Mucosa of rectum (tissue), 2 donors: ENCODE measurements at regions not wholly inside any gene's neighbourhood (a gene's known extent, or its start where the extent isn't known, plus 50 kb on each side); places are given as distances from the start of the nearest gene placed in this dataset.

ENCODE experiments used
- H3K27ac ChIP-seq, 2 donors: one replicate each; pipeline ENCODE4 v1.7.0; 2013; ENCODE audit warnings: inconsistent platforms in 2 of 2, low read depth in 2 of 2, low read length in 2 of 2
- H3K27me3 ChIP-seq, 2 donors: one replicate each; pipeline ENCODE4 v1.7.0; 2013; ENCODE audit warnings: low read length in 2 of 2; ENCODE audit not compliant: control insufficient read depth in 2 of 2, insufficient read depth in 2 of 2
- H3K36me3 ChIP-seq, 2 donors: one replicate each; pipeline ENCODE4 v1.7.0; 2013; ENCODE audit warnings: low read length in 2 of 2; ENCODE audit not compliant: control insufficient read depth in 2 of 2, insufficient read depth in 2 of 2
- H3K4me1 ChIP-seq, 2 donors: one replicate each; pipeline ENCODE4 v1.7.0; 2013; ENCODE audit warnings: low read length in 2 of 2, mild to moderate bottlenecking in 1 of 2; ENCODE audit not compliant: control insufficient read depth in 2 of 2, insufficient read depth in 2 of 2
- H3K4me3 ChIP-seq, 2 donors: one replicate each; pipeline ENCODE4 v1.7.0; 2013; ENCODE audit warnings: low read length in 2 of 2
- H3K9ac ChIP-seq, 2 donors: one replicate each; pipeline ENCODE4 v1.7.0; 2013; ENCODE audit warnings: low read length in 2 of 2, low read depth in 1 of 2, mild to moderate bottlenecking in 1 of 2
- H3K9me3 ChIP-seq, 2 donors: one replicate each; pipeline ENCODE4 v1.7.0; 2013; ENCODE audit warnings: low read length in 2 of 2; ENCODE audit not compliant: control insufficient read depth in 2 of 2
- donor health status: healthy.
- donor health status: Normal muscosa, but diverticular disease.

DNA sequence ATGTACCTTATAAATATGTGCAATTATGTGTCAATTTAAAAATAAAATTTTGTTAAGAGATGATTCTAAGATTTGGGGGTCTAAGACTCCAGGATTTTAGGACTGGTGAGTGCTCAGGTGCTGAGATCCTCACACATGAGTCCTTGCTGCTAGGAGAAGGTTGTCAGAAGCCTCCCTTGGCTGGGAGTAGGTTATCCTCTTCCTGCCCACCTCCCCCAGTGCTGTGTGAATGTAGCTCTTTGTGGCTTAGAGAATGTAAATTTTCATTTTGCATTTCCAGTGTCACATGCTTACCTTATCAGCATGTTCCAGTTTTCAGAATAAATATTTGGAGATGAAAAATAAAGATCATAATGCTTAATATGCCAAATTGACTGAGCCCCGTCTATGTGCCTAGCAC is 114.2 kb upstream of the MDM1 start:
- Histone ChIP-seq H3K36me3 (no peaks in the 10 kb centered on the region), H3K9ac (no peak overlapping the region), H3K27me3 (no peaks in the 10 kb centered on the region), H3K9me3 (peaks cover 0 to 3% of the 10 kb centered on the region in 2 donors), H3K27ac (no peak overlapping the region), H3K4me3 (no peak overlapping the region), H3K4me1 (peaks cover 3 to 6% of the 10 kb centered on the region in 2 donors)

DNA sequence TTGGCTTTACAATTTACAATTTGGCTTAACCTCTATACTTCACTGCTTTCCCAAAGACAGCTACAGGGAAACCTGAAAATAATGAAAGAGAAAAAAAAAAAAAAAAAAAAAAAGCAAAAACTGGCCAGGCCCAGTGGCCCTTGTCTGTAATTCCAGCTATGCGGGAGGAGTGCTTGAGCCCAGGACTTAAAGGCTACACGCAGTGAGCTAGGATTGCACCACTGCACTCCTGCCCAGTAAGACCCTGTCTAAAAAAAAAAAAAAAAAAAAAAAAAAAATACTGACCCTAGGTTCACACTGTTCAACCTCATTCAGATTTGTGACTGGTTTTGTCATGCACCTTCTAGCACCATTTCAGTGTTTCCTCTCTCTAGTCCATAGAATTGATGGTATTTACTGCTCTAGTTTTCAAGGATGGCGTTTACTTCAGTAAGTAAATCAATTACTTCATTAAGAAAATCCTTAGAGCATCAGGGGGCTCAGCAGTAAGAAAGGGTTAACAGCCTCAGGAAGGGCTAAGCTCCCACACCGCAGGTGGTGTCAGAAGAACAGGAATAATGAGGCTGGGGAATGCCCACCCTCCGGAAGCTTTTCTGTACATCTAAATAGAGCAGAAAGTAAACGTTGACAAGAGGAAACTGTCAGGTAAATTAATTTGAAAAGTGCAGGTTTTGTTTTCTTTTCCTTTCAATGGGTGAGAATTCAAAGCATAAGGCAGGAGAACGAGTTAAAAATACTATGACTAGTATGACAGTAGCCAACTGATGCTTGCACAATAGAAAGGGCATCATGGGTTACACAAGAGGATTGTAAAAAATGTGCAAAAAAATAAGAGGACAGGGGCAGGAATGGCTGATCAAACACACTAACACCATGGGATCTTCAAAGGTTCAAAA is 115.0 kb upstream of the MDM1 start:
- H3K27ac ChIP-seq, result no peak overlapping the region
- H3K27me3 ChIP-seq, result no peaks in the 10 kb centered on the region
- no peaks in the 10 kb centered on the region for H3K36me3 ChIP-seq
- no peak overlapping the region for H3K9ac ChIP-seq
- peaks cover 0 to 3% of the 10 kb centered on the region in 2 donors for H3K9me3 ChIP-seq
- H3K4me3 ChIP-seq, result no peak overlapping the region
- peaks cover 3 to 6% of the 10 kb centered on the region in 2 donors for H3K4me1 ChIP-seq

DNA sequence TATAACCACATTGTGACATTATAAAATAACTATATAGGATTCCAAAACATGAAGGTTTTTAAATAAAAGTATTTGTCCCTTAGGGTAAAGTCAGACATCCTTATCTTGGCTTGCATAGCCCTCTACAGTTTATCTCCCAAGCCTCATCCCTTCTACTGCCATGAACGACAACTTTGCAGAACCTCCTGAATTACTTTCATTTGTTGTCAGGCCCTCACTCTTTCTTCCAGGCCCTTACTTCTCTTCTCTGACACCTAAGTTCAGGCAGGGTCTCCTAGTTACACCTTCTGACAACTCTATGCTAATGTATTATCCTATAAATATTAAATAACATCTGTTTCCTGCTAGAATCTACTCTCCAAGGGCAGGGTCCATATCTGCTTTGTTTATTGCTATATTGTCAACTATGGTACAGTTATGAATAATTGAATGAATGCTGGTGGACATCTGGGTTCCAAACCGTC is 115.7 kb upstream of the MDM1 start:
- Histone ChIP-seq H3K36me3 (no peaks in the 10 kb centered on the region), H3K4me1 (peaks cover 3% of the 10 kb centered on the region in 2 donors), H3K9ac (no peak overlapping the region), H3K27ac (no peak overlapping the region), H3K4me3 (no peak overlapping the region), H3K27me3 (no peaks in the 10 kb centered on the region), H3K9me3 (peaks cover 0 to 3% of the 10 kb centered on the region in 2 donors)

DNA sequence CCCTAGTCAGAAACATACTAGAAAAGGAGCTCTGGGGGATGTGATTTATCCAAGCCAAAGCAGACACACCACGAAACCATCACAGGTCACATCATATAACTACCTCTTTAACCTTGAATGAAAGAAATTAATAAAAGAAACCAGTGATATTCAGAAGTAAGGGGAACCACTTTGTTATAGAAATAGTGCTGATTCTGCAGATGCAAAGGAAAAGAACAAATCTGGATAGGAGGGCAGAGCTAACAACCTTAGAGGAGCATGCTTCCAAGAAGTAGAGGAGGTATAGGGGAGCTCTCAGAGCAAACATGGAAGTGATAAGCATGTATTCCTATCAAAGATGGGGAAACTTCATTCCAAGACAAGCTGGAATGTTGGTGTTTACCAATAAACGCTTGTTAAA is 117.0 kb upstream of the MDM1 start:
- H3K27me3 ChIP-seq, result no peaks in the 10 kb centered on the region
- no peak overlapping the region for H3K9ac ChIP-seq
- H3K27ac ChIP-seq, result no peak overlapping the region
- H3K4me1 ChIP-seq, result peaks cover 0 to 3% of the 10 kb centered on the region in 2 donors
- no peaks in the 10 kb centered on the region for H3K36me3 ChIP-seq
- no peak overlapping the region for H3K4me3 ChIP-seq
- peaks cover 0 to 3% of the 10 kb centered on the region in 2 donors for H3K9me3 ChIP-seq

DNA sequence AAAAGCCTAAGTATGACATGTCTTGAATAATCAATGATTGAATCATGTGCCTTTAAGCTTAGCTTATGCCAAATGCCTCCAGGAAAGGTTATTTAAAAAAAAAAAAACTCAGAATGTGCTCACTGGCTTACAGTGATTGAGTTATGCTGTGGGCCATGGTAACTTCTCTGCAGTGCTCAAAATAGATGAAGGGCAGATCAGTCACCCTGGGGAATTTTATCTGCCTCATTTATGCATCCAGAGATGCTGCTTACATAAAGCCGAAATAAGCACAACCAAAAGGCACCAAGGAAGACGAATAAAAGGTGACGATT is 118.7 kb upstream of the MDM1 start:
- Histone ChIP-seq H3K4me3 (peak overlapping the region in 1 of 2 donors; percentile 49), H3K27me3 (no peaks in the 10 kb centered on the region), H3K36me3 (no peaks in the 10 kb centered on the region), H3K9me3 (no peaks in the 10 kb centered on the region), H3K9ac (no peak overlapping the region), H3K4me1 (peaks cover 2 to 3% of the 10 kb centered on the region in 2 donors), H3K27ac (peak overlapping the region; percentile 25 to 72)

DNA sequence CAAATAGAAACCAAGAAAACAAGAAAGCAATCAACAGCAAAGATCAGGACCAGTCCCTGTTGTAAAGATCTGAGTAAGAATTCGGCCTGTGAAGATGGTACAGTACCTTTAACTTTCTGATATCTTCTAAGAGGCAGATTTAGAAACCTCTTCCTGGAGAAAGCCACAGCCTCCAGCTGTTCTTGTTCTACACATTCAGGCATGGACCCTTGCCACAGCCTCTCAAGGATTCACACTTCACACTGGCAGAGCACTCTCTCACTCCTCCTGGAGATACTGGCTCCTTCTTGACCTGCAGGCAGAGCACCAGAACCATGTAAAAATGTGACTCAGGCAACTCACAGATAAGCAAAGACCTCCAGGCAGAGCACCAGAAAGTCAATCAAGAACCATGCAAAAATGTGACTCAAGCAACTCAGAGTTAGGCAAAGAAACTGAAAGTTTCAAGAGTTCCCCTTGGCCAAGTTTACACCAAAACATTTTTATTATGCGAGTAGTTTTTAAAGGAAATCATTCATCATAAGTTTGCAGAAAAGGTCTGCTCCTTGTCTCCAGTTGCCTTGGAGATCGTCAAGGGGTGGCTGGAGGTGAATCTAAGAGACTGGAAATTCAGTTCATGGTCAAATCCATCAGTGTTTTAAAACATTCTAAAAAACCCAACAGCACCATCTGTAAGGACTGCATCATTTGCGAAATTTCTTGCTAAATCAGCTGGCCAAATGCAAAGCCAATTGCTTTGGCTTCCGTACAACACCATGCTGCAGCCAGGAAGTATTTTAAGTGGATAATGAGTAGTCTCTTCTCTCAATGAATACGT is 119.3 kb upstream of the MDM1 start:
- no peak overlapping the region for H3K9ac ChIP-seq

DNA sequence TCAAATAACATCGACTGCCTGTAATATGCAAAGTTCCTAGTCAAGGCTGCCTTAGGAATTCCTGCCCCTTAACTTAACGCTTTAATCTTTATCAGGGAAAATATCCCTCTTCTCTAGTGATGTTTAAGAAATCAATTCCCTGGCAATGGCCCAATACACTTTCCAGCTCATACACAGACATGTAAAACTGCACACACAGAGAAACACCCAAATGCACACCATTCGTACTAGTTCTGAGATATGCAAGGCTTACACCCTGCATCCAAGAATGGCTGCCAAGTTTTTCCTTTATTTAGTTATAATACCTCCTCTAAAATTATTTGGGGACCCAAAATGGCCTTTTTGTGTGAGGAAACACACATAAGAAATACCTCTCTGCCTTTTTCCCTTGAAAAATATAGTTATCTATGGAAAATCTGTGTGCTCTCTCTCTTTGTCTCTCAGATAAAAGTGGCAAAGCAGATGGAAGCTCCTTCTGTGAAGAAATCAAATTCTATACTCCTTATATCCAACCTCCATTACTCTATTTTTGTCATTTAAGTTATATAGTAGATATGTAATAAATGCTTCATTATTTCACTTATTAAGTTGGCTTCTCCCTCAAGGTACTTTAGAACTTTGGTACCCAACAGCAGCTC is 120.0 kb upstream of the MDM1 start:
- Histone ChIP-seq H3K4me3 (no peak overlapping the region), H3K27ac (peak overlapping the region in 1 of 2 donors; percentile 41), H3K9ac (no peak overlapping the region), H3K36me3 (no peaks in the 10 kb centered on the region), H3K4me1 (peaks cover 2 to 3% of the 10 kb centered on the region in 2 donors), H3K9me3 (no peaks in the 10 kb centered on the region), H3K27me3 (no peaks in the 10 kb centered on the region)

More for the DNA sequence above, 119.3 kb upstream of the MDM1 start:
- no peaks in the 10 kb centered on the region for H3K36me3 ChIP-seq
- peaks cover 2 to 3% of the 10 kb centered on the region in 2 donors for H3K4me1 ChIP-seq
- peak overlapping the region; percentile 25 to 72 for H3K27ac ChIP-seq
- H3K4me3 ChIP-seq, result peak overlapping the region in 1 of 2 donors; percentile 49
- H3K9me3 ChIP-seq, result no peaks in the 10 kb centered on the region
- no peaks in the 10 kb centered on the region for H3K27me3 ChIP-seq

DNA sequence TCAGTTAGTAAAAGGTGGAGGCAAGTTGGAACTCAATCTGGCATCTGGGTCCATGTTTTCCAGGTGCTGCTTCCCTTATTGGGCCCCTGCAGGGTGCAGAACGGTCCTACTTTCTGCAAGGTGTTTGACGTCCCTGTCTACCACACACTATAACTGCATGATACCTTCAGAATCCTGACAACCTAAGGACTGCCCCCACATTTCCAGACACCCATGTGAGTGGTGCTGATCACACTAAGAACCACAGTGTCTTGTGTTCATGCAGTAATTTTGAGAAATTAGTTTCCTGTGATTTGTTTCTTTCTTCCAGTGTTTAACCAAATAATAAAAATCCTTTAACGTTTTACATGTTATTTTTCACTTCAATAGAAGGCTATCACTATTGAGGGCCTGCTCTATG is 121.1 kb upstream of the MDM1 start:
- Histone ChIP-seq H3K27ac (no peak overlapping the region), H3K9me3 (no peaks in the 10 kb centered on the region), H3K4me1 (peaks cover 2 to 3% of the 10 kb centered on the region in 2 donors), H3K27me3 (no peaks in the 10 kb centered on the region), H3K9ac (no peak overlapping the region), H3K36me3 (no peaks in the 10 kb centered on the region), H3K4me3 (no peak overlapping the region)

DNA sequence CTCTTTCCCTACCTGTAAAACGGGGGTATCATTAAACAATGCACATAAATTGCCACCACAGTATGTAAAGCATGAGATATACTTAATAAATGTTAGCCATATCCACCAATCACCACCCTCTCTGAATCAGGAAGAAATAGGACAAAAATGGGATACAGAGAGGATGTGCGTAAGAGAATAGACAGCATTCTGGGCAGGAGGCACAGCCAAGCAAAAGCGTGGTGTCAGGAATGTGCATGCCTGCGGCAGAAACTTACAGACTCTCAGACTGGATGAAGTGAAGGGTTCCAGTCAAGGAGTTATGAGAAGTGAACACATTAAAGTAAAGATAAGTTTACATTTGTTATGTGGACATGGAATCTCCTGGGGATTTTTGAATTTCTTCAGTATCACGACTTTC is 121.7 kb upstream of the MDM1 start:
- Histone ChIP-seq H3K9ac (no peak overlapping the region), H3K4me1 (peaks cover 2 to 3% of the 10 kb centered on the region in 2 donors), H3K9me3 (no peaks in the 10 kb centered on the region), H3K27me3 (no peaks in the 10 kb centered on the region), H3K4me3 (no peak overlapping the region), H3K36me3 (no peaks in the 10 kb centered on the region), H3K27ac (no peak overlapping the region)

DNA sequence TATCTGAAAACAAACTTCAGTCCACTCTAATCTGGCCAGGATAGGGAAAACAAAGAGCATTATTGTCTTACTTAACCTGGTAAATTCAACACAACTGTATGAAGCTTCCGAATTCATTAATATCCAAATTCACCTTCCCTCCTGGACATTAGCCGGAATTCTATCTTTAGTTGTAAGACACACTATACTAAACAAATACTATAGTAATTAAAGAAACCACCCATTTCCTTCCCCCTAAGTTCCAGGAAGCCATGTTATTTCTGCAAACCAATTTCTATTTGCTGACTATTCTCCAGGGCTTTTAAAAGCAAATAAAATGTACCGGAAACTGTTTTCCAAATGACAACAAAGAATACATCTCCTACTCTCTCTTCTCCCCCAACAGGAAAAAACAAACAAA is 122.7 kb upstream of the MDM1 start:
- H3K27me3 ChIP-seq, result no peaks in the 10 kb centered on the region
- no peak overlapping the region for H3K27ac ChIP-seq
- no peaks in the 10 kb centered on the region for H3K36me3 ChIP-seq
- no peak overlapping the region for H3K4me3 ChIP-seq
- no peaks in the 10 kb centered on the region for H3K9me3 ChIP-seq
- no peak overlapping the region for H3K9ac ChIP-seq
- H3K4me1 ChIP-seq, result peaks cover 2 to 3% of the 10 kb centered on the region in 2 donors
